ENCODE measurements at regions not wholly inside any gene's neighbourhood (a gene's known extent, or its start where the extent isn't known, plus 50 kb on each side); places are given as distances from the start of the nearest gene placed in this dataset.

DNA sequence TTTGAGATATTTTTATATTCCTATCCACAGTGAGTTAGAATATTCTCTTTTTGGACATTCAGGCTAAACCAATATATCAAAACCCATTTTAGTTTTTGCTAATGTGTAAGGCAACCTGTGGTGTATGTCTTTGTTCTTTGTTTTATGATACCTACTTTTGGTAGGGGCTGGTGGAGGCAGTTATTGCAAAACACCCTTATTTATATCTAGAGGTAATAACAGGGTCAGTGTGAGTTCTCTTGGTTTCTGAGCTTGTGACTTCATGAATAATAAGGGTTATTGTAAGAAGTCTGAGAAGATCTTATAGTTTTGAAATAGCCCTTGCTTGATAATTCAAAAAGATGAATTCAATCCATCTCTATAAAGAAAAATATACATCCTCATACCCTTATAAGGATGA lies 235.1 kb upstream of the LRIG3 start:
- H3K36me3 ChIP-seq (ENCODE audit: control insufficient read depth, insufficient read depth, low read length): no peaks in the 10 kb centered on the region
- DNase-seq: no peak
- H3K27ac ChIP-seq (ENCODE audit: insufficient read depth, low read length, poor library complexity, severe bottlenecking): no peak overlapping the region
- no peak overlapping the region for H3K4me3 ChIP-seq (ENCODE audit: insufficient read depth, low read depth, low read length, poor library complexity, severe bottlenecking)
- H3K9me3 ChIP-seq (ENCODE audit: control insufficient read depth, low read length): no peaks in the 10 kb centered on the region
- H3K4me1 ChIP-seq (ENCODE audit: control insufficient read depth, insufficient read depth, low read length, poor library complexity, severe bottlenecking): no peaks in the 10 kb centered on the region
- H3K27me3 ChIP-seq (replicated peaks; ENCODE audit: control insufficient read depth, insufficient read depth, low read length, poor library complexity, severe bottlenecking): no peaks in the 10 kb centered on the region

DNA sequence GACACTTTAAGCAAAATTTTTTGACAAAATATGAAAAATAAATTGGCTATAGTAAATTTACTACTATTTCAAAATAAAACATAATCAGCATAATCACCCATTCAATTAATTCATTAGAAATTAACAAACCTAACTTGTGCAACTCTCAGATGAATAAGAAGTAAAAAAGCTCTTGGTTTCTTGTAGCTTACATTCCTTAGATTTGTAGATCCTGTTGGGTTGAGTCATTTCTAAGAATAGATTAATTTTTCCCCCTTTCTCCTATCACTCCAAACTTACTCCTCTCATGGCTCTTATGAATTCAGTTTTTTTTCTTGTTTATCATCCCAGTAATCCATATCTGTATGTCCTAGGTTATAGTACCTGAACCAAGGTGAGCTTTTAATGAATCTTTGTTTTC lies 230.9 kb upstream of the LRIG3 start:
- Histone ChIP-seq H3K9me3 (ENCODE audit: control insufficient read depth, low read length) (no peaks in the 10 kb centered on the region), H3K4me3 (ENCODE audit: insufficient read depth, low read depth, low read length, poor library complexity, severe bottlenecking) (no peak overlapping the region)
- DNase-seq: no peak

DNA sequence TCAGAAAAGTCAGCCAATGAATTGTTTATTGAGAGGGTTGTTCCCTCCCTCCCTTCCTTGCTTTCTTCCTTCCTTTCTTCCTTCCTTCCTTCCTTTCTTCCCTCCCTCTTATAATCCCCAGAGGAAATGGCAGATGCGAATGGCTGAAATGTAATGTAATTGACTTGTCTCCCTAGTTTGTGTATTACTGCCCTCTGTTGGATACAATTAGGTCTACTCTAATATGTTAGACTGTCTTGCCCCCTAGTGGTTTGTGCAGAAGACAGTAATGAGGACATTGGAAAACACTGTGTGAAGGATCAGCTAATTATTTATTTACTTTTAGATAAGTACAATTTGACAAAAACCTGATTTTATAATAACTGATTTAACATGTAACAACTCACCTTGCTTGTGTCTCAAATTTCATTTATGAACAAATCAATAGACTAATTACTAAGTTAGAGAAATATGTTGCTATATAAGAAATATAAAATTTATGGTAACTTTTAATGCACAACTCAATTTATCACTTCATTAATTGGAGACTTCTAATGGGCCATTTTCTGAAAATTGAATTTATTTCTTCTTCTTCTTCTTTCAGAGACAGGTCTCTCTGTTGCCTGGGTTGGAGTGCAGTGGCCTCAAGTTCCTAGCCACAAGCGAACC lies 229.8 kb upstream of the LRIG3 start:
- H3K36me3 ChIP-seq (ENCODE audit: control insufficient read depth, insufficient read depth, low read length): no peaks in the 10 kb centered on the region
- H3K27me3 ChIP-seq (replicated peaks; ENCODE audit: control insufficient read depth, insufficient read depth, low read length, poor library complexity, severe bottlenecking): no peaks in the 10 kb centered on the region
- DNase-seq: no peak
- H3K9me3 ChIP-seq (ENCODE audit: control insufficient read depth, low read length): no peaks in the 10 kb centered on the region
- no peak overlapping the region for H3K4me3 ChIP-seq (ENCODE audit: insufficient read depth, low read depth, low read length, poor library complexity, severe bottlenecking)
- H3K4me1 ChIP-seq (ENCODE audit: control insufficient read depth, insufficient read depth, low read length, poor library complexity, severe bottlenecking): no peaks in the 10 kb centered on the region
- no peak overlapping the region for H3K27ac ChIP-seq (ENCODE audit: insufficient read depth, low read length, poor library complexity, severe bottlenecking)

More for the DNA sequence above, 230.9 kb upstream of the LRIG3 start:
- Histone ChIP-seq H3K27me3 (replicated peaks; ENCODE audit: control insufficient read depth, insufficient read depth, low read length, poor library complexity, severe bottlenecking) (no peaks in the 10 kb centered on the region), H3K36me3 (ENCODE audit: control insufficient read depth, insufficient read depth, low read length) (no peaks in the 10 kb centered on the region), H3K4me1 (ENCODE audit: control insufficient read depth, insufficient read depth, low read length, poor library complexity, severe bottlenecking) (no peaks in the 10 kb centered on the region), H3K27ac (ENCODE audit: insufficient read depth, low read length, poor library complexity, severe bottlenecking) (no peak overlapping the region)

DNA sequence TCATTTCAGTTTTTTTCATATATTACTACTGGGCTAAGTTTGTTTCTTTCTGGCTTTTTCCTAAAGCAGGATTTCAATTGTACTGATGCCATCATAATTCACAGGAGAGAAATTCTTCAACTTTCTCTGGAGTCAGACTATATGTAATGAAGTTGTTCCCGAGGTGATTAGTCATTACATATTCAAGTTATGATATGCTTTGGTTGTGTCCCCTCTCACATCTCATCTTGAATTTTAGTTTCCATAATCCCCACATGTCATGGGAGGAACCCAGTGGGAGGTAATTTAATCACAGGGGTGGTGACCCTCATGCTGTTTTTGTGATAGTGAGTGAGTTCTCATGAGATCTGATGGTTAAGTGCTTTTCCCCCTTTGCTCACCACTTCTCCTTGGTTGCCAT lies 227.5 kb upstream of the LRIG3 start:
- Histone ChIP-seq H3K4me3 (ENCODE audit: insufficient read depth, low read depth, low read length, poor library complexity, severe bottlenecking) (no peak overlapping the region), H3K36me3 (ENCODE audit: control insufficient read depth, insufficient read depth, low read length) (no peaks in the 10 kb centered on the region), H3K27me3 (replicated peaks; ENCODE audit: control insufficient read depth, insufficient read depth, low read length, poor library complexity, severe bottlenecking) (no peaks in the 10 kb centered on the region), H3K4me1 (ENCODE audit: control insufficient read depth, insufficient read depth, low read length, poor library complexity, severe bottlenecking) (no peaks in the 10 kb centered on the region), H3K9me3 (ENCODE audit: control insufficient read depth, low read length) (no peaks in the 10 kb centered on the region), H3K27ac (ENCODE audit: insufficient read depth, low read length, poor library complexity, severe bottlenecking) (no peak overlapping the region)
- DNase-seq: no peak

DNA sequence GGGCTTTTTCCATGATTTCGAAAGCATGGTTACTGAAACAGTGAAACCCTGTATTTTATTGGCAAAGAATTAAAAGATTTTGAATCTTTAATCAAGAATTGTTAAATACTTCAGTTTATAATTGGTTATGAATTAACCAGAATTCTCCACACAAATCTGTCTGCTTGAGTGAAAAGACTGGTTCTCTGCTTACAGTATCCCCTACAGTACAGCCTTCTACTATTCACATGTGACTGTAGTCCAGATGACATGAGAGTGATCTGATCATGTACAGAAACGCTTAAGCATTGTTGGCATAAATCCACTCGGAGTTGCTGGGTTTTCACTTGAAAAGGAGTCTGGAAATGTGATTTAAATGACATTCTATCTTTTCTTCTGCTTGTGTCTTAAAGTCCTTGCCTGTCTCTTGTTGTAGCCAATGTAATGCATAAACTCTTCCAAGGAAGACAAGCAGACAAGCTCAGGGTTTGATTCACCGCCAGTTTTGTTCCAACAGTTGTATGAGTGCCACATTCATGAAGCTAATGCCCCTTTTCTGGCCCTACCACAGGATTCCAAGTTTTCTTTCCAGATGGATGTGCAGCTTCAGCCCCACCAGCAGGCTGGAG lies 222.0 kb upstream of the LRIG3 start:
- Histone ChIP-seq H3K9me3 (ENCODE audit: control insufficient read depth, low read length) (no peaks in the 10 kb centered on the region), H3K4me3 (ENCODE audit: insufficient read depth, low read depth, low read length, poor library complexity, severe bottlenecking) (no peak overlapping the region), H3K4me1 (ENCODE audit: control insufficient read depth, insufficient read depth, low read length, poor library complexity, severe bottlenecking) (no peaks in the 10 kb centered on the region), H3K27me3 (replicated peaks; ENCODE audit: control insufficient read depth, insufficient read depth, low read length, poor library complexity, severe bottlenecking) (no peaks in the 10 kb centered on the region), H3K36me3 (ENCODE audit: control insufficient read depth, insufficient read depth, low read length) (no peaks in the 10 kb centered on the region), H3K27ac (ENCODE audit: insufficient read depth, low read length, poor library complexity, severe bottlenecking) (no peak overlapping the region)
- DNase-seq: no peak

DNA sequence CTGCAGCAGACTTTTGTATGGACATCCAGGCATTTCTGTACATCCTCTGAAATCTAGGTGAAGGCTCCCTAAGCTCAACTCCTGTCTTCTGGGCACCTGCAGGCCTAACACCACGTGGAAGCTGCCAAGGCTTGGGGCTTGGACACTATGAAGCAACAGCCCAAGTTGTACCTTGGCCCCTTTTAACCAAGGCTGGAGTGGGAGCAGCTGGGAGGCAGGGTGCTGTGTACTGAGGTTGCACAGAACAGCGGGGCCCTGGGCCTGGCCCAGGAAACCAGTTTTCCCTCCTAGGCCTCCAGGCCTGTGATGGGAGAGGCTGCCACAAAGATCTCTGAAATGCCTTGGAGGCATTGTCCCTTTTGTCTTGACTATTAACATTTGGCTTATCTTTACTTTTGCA lies 214.4 kb upstream of the LRIG3 start:
- no peaks in the 10 kb centered on the region for H3K36me3 ChIP-seq (ENCODE audit: control insufficient read depth, insufficient read depth, low read length)
- no peak overlapping the region for H3K27ac ChIP-seq (ENCODE audit: insufficient read depth, low read length, poor library complexity, severe bottlenecking)
- no peak for DNase-seq
- H3K4me1 ChIP-seq (ENCODE audit: control insufficient read depth, insufficient read depth, low read length, poor library complexity, severe bottlenecking): no peaks in the 10 kb centered on the region
- no peaks in the 10 kb centered on the region for H3K27me3 ChIP-seq (replicated peaks; ENCODE audit: control insufficient read depth, insufficient read depth, low read length, poor library complexity, severe bottlenecking)
- no peak overlapping the region for H3K4me3 ChIP-seq (ENCODE audit: insufficient read depth, low read depth, low read length, poor library complexity, severe bottlenecking)
- no peaks in the 10 kb centered on the region for H3K9me3 ChIP-seq (ENCODE audit: control insufficient read depth, low read length)

GRCh38 chr12:59131462-59131861 lies 211.2 kb upstream of the LRIG3 start:
- no peak for DNase-seq
- H3K4me3 ChIP-seq (ENCODE audit: insufficient read depth, low read depth, low read length, poor library complexity, severe bottlenecking): no peak overlapping the region
- no peaks in the 10 kb centered on the region for H3K36me3 ChIP-seq (ENCODE audit: control insufficient read depth, insufficient read depth, low read length)
- no peaks in the 10 kb centered on the region for H3K27me3 ChIP-seq (replicated peaks; ENCODE audit: control insufficient read depth, insufficient read depth, low read length, poor library complexity, severe bottlenecking)
- H3K4me1 ChIP-seq (ENCODE audit: control insufficient read depth, insufficient read depth, low read length, poor library complexity, severe bottlenecking): no peaks in the 10 kb centered on the region
- no peaks in the 10 kb centered on the region for H3K9me3 ChIP-seq (ENCODE audit: control insufficient read depth, low read length)
- H3K27ac ChIP-seq (ENCODE audit: insufficient read depth, low read length, poor library complexity, severe bottlenecking): no peak overlapping the region

- H3K4me1 ChIP-seq (ENCODE audit: control insufficient read depth, insufficient read depth, low read length, poor library complexity, severe bottlenecking): no peaks in the 10 kb centered on the region
- H3K27ac ChIP-seq (ENCODE audit: insufficient read depth, low read length, poor library complexity, severe bottlenecking): no peak overlapping the region
- no peak for DNase-seq
- no peak overlapping the region for H3K4me3 ChIP-seq (ENCODE audit: insufficient read depth, low read depth, low read length, poor library complexity, severe bottlenecking)
- H3K27me3 ChIP-seq (replicated peaks; ENCODE audit: control insufficient read depth, insufficient read depth, low read length, poor library complexity, severe bottlenecking): no peaks in the 10 kb centered on the region
- no peaks in the 10 kb centered on the region for H3K36me3 ChIP-seq (ENCODE audit: control insufficient read depth, insufficient read depth, low read length)
- H3K9me3 ChIP-seq (ENCODE audit: control insufficient read depth, low read length): no peaks in the 10 kb centered on the region
Measured at GRCh38 chr12:59122784-59123183, 202.5 kb upstream of the LRIG3 start.

GRCh38 chr12:59121451-59121850 lies 201.1 kb upstream of the LRIG3 start:
- Histone ChIP-seq H3K4me1 (ENCODE audit: control insufficient read depth, insufficient read depth, low read length, poor library complexity, severe bottlenecking) (no peaks in the 10 kb centered on the region), H3K27ac (ENCODE audit: insufficient read depth, low read length, poor library complexity, severe bottlenecking) (no peak overlapping the region), H3K9me3 (ENCODE audit: control insufficient read depth, low read length) (no peaks in the 10 kb centered on the region), H3K27me3 (replicated peaks; ENCODE audit: control insufficient read depth, insufficient read depth, low read length, poor library complexity, severe bottlenecking) (no peaks in the 10 kb centered on the region), H3K36me3 (ENCODE audit: control insufficient read depth, insufficient read depth, low read length) (no peaks in the 10 kb centered on the region), H3K4me3 (ENCODE audit: insufficient read depth, low read depth, low read length, poor library complexity, severe bottlenecking) (no peak overlapping the region)
- DNase-seq: no peak

GRCh38 chr12:59119676-59120075 lies 199.4 kb upstream of the LRIG3 start:
- H3K4me1 ChIP-seq (ENCODE audit: control insufficient read depth, insufficient read depth, low read length, poor library complexity, severe bottlenecking): no peaks in the 10 kb centered on the region
- H3K9me3 ChIP-seq (ENCODE audit: control insufficient read depth, low read length): no peaks in the 10 kb centered on the region
- H3K27me3 ChIP-seq (replicated peaks; ENCODE audit: control insufficient read depth, insufficient read depth, low read length, poor library complexity, severe bottlenecking): no peaks in the 10 kb centered on the region
- no peak for DNase-seq
- no peak overlapping the region for H3K4me3 ChIP-seq (ENCODE audit: insufficient read depth, low read depth, low read length, poor library complexity, severe bottlenecking)
- H3K27ac ChIP-seq (ENCODE audit: insufficient read depth, low read length, poor library complexity, severe bottlenecking): no peak overlapping the region
- H3K36me3 ChIP-seq (ENCODE audit: control insufficient read depth, insufficient read depth, low read length): no peaks in the 10 kb centered on the region

Measured in effector memory CD4-positive, alpha-beta T cell (primary cell).